Esophagus squamous epithelium (tissue), 4 donors: ENCODE measurements at regions not wholly inside any gene's neighbourhood (a gene's known extent, or its start where the extent isn't known, plus 50 kb on each side); places are given as distances from the start of the nearest gene placed in this dataset.

Experiments
- CTCF ChIP-seq, 6 experiments: fragments of 450-650 bp in 4 of 6; fragments of 200-600 bp in 2 of 6; sonication (generic) in 2 of 6; IDR thresholded peaks; one replicate each; pipeline ENCODE4 v1.5.1; 2016 to 2019; ENCODE audit warnings: antibody characterized with exemption in 6 of 6, mild to moderate bottlenecking in 4 of 6, moderate library complexity in 4 of 6
- POLR2A ChIP-seq, 4 donors: fragments of 450-650 bp; IDR thresholded peaks; one replicate each; pipeline ENCODE4 v1.6.1; 2017; ENCODE audit warnings: antibody characterized with exemption in 4 of 4, mild to moderate bottlenecking in 4 of 4, moderate library complexity in 3 of 4

- TF ChIP-seq CTCF (IDR thresholded peaks at IDR 0.05) (no peak), POLR2A (IDR thresholded peaks at IDR 0.05) (no peak)
Measured at GRCh38 chr2:164084066-164084465, 348.3 kb upstream of the FIGN start.
